ENCODE measurements at regions not wholly inside any gene's neighbourhood (a gene's known extent, or its start where the extent isn't known, plus 50 kb on each side); places are given as distances from the start of the nearest gene placed in this dataset.

- TF ChIP-seq CTCF (conservative IDR thresholded peaks at IDR 0.05 in 1 of 2, IDR thresholded peaks at IDR 0.05 in 1 of 2; ENCODE audit: low read depth in 1 of 2, low read length in 2 of 2) = no peak
- TF ChIP-seq EZH2 (IDR thresholded peaks at IDR 0.05; ENCODE audit: low read length, missing control alignments) = no peak
These were observed 101.7 kb upstream of the ETV3 start for GRCh38 chr1:157239936-157240335.

Measured in fibroblast of lung (primary cell).